SK-N-MC (cell line): ENCODE measurements at regions not wholly inside any gene's neighbourhood (a gene's known extent, or its start where the extent isn't known, plus 50 kb on each side); places are given as distances from the start of the nearest gene placed in this dataset.

ENCODE experiments used
- EZH2 ChIP-seq: fragments of 200-600 bp; sonication (generic); IDR thresholded peaks from one replicate; pipeline ENCODE4 v1.6.1; 2017; ENCODE audit warnings: antibody characterized with exemption
- FOXP2 ChIP-seq: optimal IDR thresholded peaks from 2 replicates; pipeline ENCODE3; 2011; ENCODE audit warnings: mild to moderate bottlenecking, moderate library complexity; ENCODE audit not compliant: insufficient read depth; ENCODE audit errors: extremely low read length, control extremely low read depth
- POLR2AphosphoS5 ChIP-seq: IDR thresholded peaks from 2 replicates; pipeline ENCODE4 v1.6.1; 2012; ENCODE audit warnings: mild to moderate bottlenecking, low read depth, low read length, borderline replicate concordance

DNA sequence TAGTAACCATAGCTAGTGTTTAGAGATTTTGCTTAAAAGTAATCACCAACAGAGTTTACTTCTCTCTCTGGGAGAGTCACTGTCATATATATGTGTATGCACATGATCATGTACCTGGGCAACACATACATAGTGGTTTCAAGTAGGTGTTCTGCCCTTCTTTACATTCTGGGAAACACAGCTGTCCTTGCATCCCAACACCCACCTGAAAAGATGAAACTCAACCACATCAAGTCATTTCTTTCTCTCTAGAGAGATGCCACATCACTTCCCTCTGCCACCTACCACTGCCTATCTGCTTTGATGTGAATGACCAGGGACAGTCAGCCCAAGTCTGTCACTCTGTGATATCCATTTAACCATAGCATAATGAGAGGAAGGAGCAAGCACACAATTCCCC is 155.8 kb upstream of the GADL1 start:
- no peak for TF ChIP-seq EZH2
- no peak for TF ChIP-seq POLR2AphosphoS5
- TF ChIP-seq FOXP2: no peak
